ENCODE measurements at regions not wholly inside any gene's neighbourhood (a gene's known extent, or its start where the extent isn't known, plus 50 kb on each side); places are given as distances from the start of the nearest gene placed in this dataset.

- no peak for TF ChIP-seq CTCF (conservative IDR thresholded peaks at IDR 0.05 in 1 of 2, IDR thresholded peaks at IDR 0.05 in 1 of 2; ENCODE audit: extremely low read depth in 1 of 2, insufficient read depth in 1 of 2, low read depth in 1 of 2, low read length in 2 of 2)
- TF ChIP-seq EZH2 (IDR thresholded peaks at IDR 0.05; ENCODE audit: borderline replicate concordance, low read length) = no peak
These were observed 377.5 kb upstream of the SORCS1 start for GRCh38 chr10:107542016-107542415.
